Ishikawa (cell line): ENCODE measurements at regions not wholly inside any gene's neighbourhood (a gene's known extent, or its start where the extent isn't known, plus 50 kb on each side); places are given as distances from the start of the nearest gene placed in this dataset.

ENCODE experiments used
- CEBPB ChIP-seq: IDR thresholded peaks from 2 replicates; pipeline ENCODE4 v1.6.1; 2012
- CREB1 ChIP-seq: IDR thresholded peaks from 2 replicates; pipeline ENCODE4 v1.6.1; 2012; ENCODE audit warnings: low read depth
- EP300 ChIP-seq: IDR thresholded peaks from 2 replicates; pipeline ENCODE4 v1.6.1; 2012; ENCODE audit warnings: borderline replicate concordance
- FOXM1 ChIP-seq: IDR thresholded peaks from 2 replicates; pipeline ENCODE4 v1.6.1; 2012; ENCODE audit warnings: low read depth, borderline replicate concordance
- MAX ChIP-seq: IDR thresholded peaks from 2 replicates; pipeline ENCODE4 v1.6.1; 2012
- RAD21 ChIP-seq: IDR thresholded peaks from 2 replicates; pipeline ENCODE4 v1.6.1; 2012; ENCODE audit warnings: low read depth
- REST ChIP-seq: IDR thresholded peaks from 2 replicates; pipeline ENCODE4 v1.6.1; 2012; ENCODE audit warnings: low read depth, mild to moderate bottlenecking
- TAF1 ChIP-seq: IDR thresholded peaks from 2 replicates; pipeline ENCODE4 v1.6.1; 2012; ENCODE audit warnings: low read depth, mild to moderate bottlenecking
- TEAD4 ChIP-seq: IDR thresholded peaks from 2 replicates; pipeline ENCODE4 v1.6.1; 2012
- USF1 ChIP-seq: IDR thresholded peaks from 2 replicates; pipeline ENCODE4 v1.6.1; 2012
- YY1 ChIP-seq: IDR thresholded peaks from 2 replicates; pipeline ENCODE4 v1.6.1; 2012; ENCODE audit warnings: low read depth
- ZBTB7A ChIP-seq: IDR thresholded peaks from 2 replicates; pipeline ENCODE4 v1.6.1; 2012; ENCODE audit warnings: low read depth

- TF ChIP-seq EP300 (no peak), FOXM1 (no peak), YY1 (no peak), TAF1 (no peak), REST (no peak), CEBPB (no peak), USF1 (no peak), TEAD4 (no peak), MAX (no peak), RAD21 (no peak), CREB1 (no peak), ZBTB7A (no peak)
Measured at GRCh38 chr2:155023674-155024073, 325.2 kb downstream of the KCNJ3 start.
